ENCODE measurements at regions not wholly inside any gene's neighbourhood (a gene's known extent, or its start where the extent isn't known, plus 50 kb on each side); places are given as distances from the start of the nearest gene placed in this dataset.

DNA sequence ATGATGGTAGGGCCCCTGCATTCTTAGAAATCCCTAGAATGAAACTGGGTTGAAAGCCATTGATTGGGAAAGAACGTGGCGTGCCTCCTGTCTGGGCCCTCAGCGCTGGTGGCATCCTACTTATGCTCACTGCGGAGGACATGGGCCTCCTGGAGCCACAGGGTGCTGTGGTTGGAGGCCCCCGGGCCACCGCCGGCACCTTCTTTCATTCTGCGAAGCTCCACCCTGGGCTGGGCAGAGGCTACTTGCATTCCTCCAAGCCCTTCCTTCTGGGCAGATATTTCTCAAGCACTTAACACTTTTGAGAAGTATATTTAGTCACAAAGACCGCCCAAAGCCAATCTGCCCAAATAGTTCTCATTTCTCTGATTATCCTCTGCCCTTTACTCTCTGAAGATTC is 311.9 kb downstream of the MYCN start:
- Histone ChIP-seq H3K4me1 (peaks cover 0 to 1% of the 10 kb centered on the region in 2 donors), H3K9me3 (no peaks in the 10 kb centered on the region), H3K4me3 (replicated peaks in 1 of 3) (no peak overlapping the region), H3K36me3 (no peaks in the 10 kb centered on the region), H3K27me3 (no peaks in the 10 kb centered on the region), H3K27ac (no peak overlapping the region)
- intact Hi-C loops (cut with DNase I): no loop called here
- WGBS, 2 donors: 74 to 87% methylated on average over 9 of the region's 9 CpGs
- no peak for TF ChIP-seq POLR2A (IDR thresholded peaks at IDR 0.05)
- no peak for TF ChIP-seq CTCF (IDR thresholded peaks at IDR 0.05)
- peak in 1 of 2 donors; percentile 29 for DNase-seq

GRCh38 chr2:16251511-16252225 is 311.3 kb downstream of the MYCN start:
- Histone ChIP-seq H3K4me1 (no peaks in the 10 kb centered on the region), H3K4me3 (replicated peaks in 1 of 3) (no peak overlapping the region), H3K9me3 (no peaks in the 10 kb centered on the region), H3K36me3 (no peaks in the 10 kb centered on the region), H3K27me3 (no peaks in the 10 kb centered on the region), H3K27ac (no peak overlapping the region)
- DNase-seq: no peak
- WGBS, 2 donors: 82 to 83% methylated on average over 7 to 8 of the region's 8 CpGs
- TF ChIP-seq CTCF (IDR thresholded peaks at IDR 0.05) (no peak), POLR2A (IDR thresholded peaks at IDR 0.05) (no peak)
- intact Hi-C loops (cut with DNase I): no loop called here

DNA sequence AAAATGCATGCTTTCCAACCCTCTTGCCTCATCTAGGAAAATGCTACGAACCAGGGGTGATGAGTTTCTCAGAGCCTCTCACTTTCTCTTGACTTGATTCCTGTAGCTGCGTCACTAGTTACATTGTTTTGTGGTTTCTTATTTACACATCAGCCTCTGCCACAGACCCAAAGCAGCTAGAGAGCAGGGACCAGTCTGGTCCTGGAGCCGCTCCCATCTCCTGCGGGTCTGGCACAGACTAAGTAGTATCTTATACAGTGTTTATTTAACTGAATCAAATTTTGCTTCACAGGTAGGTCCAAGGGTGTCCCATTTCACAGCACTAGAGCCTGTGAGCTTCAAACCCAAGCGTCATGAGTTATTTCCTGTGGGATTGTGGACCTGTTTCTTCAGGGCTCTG is 310.5 kb downstream of the MYCN start:
- H3K36me3 ChIP-seq: no peaks in the 10 kb centered on the region
- H3K4me1 ChIP-seq: no peaks in the 10 kb centered on the region
- 86 to 92% methylated on average over 5 of the region's 5 CpGs for WGBS, 2 donors
- H3K27me3 ChIP-seq: no peaks in the 10 kb centered on the region
- no peak for TF ChIP-seq POLR2A (IDR thresholded peaks at IDR 0.05)
- no peak for TF ChIP-seq CTCF (IDR thresholded peaks at IDR 0.05)
- H3K4me3 ChIP-seq (replicated peaks in 1 of 3): no peak overlapping the region
- no peak overlapping the region for H3K27ac ChIP-seq
- intact Hi-C loops (cut with DNase I): no loop called here
- no peaks in the 10 kb centered on the region for H3K9me3 ChIP-seq
- DNase-seq: no peak

GRCh38 chr2:16250466-16250865 is 310.1 kb downstream of the MYCN start:
- no peak for DNase-seq
- no peaks in the 10 kb centered on the region for H3K27me3 ChIP-seq
- TF ChIP-seq POLR2A (IDR thresholded peaks at IDR 0.05) (no peak), CTCF (IDR thresholded peaks at IDR 0.05) (no peak)
- 94 to 96% methylated on average over 8 of the region's 8 CpGs for WGBS, 2 donors
- H3K9me3 ChIP-seq: no peaks in the 10 kb centered on the region
- H3K27ac ChIP-seq: no peak overlapping the region
- no peak overlapping the region for H3K4me3 ChIP-seq (replicated peaks in 1 of 3)
- intact Hi-C loops (cut with DNase I): no loop called here
- no peaks in the 10 kb centered on the region for H3K4me1 ChIP-seq
- H3K36me3 ChIP-seq: no peaks in the 10 kb centered on the region

DNA sequence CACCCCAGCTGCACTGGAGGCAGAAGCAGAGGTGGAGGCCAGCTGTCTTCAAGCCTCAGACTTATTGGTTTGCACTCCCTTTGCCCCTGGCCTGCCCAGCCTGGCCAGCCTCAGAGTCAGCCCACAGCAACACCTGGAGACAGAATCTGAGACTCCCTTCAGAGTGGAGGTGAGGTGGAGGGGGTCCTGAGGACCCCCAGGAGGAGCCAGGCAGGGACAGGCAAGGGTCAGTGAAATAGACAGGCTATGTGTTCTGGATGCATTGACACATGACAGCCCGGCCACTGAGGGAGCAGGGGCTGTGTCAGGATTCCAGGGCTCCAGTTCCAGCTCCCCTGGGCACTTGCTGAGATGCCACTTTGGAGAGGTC is 309.7 kb downstream of the MYCN start:
- TF ChIP-seq POLR2A (IDR thresholded peaks at IDR 0.05): no peak
- no peak overlapping the region for H3K4me3 ChIP-seq (replicated peaks in 1 of 3)
- DNase-seq: no peak
- no peaks in the 10 kb centered on the region for H3K36me3 ChIP-seq
- H3K4me1 ChIP-seq: no peaks in the 10 kb centered on the region
- 80 to 100% methylated on average over 1 of the region's 1 CpG for WGBS, 2 donors
- H3K9me3 ChIP-seq: no peaks in the 10 kb centered on the region
- H3K27ac ChIP-seq: no peak overlapping the region
- H3K27me3 ChIP-seq: no peaks in the 10 kb centered on the region
- intact Hi-C loops (cut with DNase I): no loop called here

Data from thyroid gland (tissue), 4 donors.